Mucosa of descending colon (tissue), 3 donors: ENCODE measurements at regions not wholly inside any gene's neighbourhood (a gene's known extent, or its start where the extent isn't known, plus 50 kb on each side); places are given as distances from the start of the nearest gene placed in this dataset.

Experiments used
- ATAC-seq: fragments of 200-7000 bp; cut with Tn5 transposase; one replicate; pipeline ENCODE4 v1.9.1; 2020; ENCODE audit warnings: mild to moderate bottlenecking, moderate library complexity
- DNase-seq, 3 donors: peaks; one replicate each; pipeline ENCODE4 v3.0.0-alpha.2; 2020
- H3K36me3 ChIP-seq: fragments of 200-600 bp; one replicate; pipeline ENCODE4 v1.8.0; 2021; ENCODE audit warnings: low read depth, mild to moderate bottlenecking
- H3K4me1 ChIP-seq: fragments of 200-600 bp; one replicate; pipeline ENCODE4 v1.8.0; 2021; ENCODE audit warnings: low read depth, mild to moderate bottlenecking
- H3K4me3 ChIP-seq: fragments of 200-600 bp; one replicate; pipeline ENCODE4 v1.8.0; 2021; ENCODE audit warnings: mild to moderate bottlenecking
- H3K9me3 ChIP-seq: fragments of 200-600 bp; one replicate; pipeline ENCODE4 v1.8.0; 2021; ENCODE audit warnings: mild to moderate bottlenecking
- CTCF ChIP-seq: fragments of 200-600 bp; IDR thresholded peaks from one replicate; pipeline ENCODE4 v1.8.0; 2022; ENCODE audit warnings: antibody characterized with exemption, mild to moderate bottlenecking
- intact Hi-C, 2 donors: fragments of 100-400 bp; cut with DNase I in 1 of 2; cut with micrococcal nuclease in 1 of 2; formaldehyde crosslinking; loops; one replicate each; pipeline versions ENCODE4 v1.11.0 to v1.11.1; 2022; cut with DNase I, micrococcal nuclease
- donor health status: DM: no; HTN: no; CAD: no; lungs with moderate emphysema.
- donor health status: DM: no; HTN: no; CAD: no.
- donor health status: DM: no; HTN: yes; CAD: no.

- ATAC-seq, result no peak
- intact Hi-C loops, result no loop called here
- Histone ChIP-seq H3K4me3 (no peak overlapping the region), H3K9me3 (no peaks in the 10 kb centered on the region), H3K4me1 (no peaks in the 10 kb centered on the region), H3K36me3 (no peaks in the 10 kb centered on the region)
- TF ChIP-seq CTCF, result no peak
- no peak for DNase-seq
Observed at GRCh38 chr3:124174910-124175874, 183.3 kb upstream of the ROPN1 start.

- H3K9me3 ChIP-seq, result no peaks in the 10 kb centered on the region
- H3K4me3 ChIP-seq, result no peak overlapping the region
- no peaks in the 10 kb centered on the region for H3K4me1 ChIP-seq
- no peaks in the 10 kb centered on the region for H3K36me3 ChIP-seq
- intact Hi-C loops, result no loop called here
- no peak for ATAC-seq
- no peak for DNase-seq
- TF ChIP-seq CTCF, result no peak
Observed at GRCh38 chr3:124177071-124177470, 185.1 kb upstream of the ROPN1 start.

- DNase-seq (no peak), ATAC-seq (no peak)
- TF ChIP-seq CTCF, result no peak
- no peaks in the 10 kb centered on the region for H3K9me3 ChIP-seq
- no peaks in the 10 kb centered on the region for H3K4me1 ChIP-seq
- no peaks in the 10 kb centered on the region for H3K36me3 ChIP-seq
- no peak overlapping the region for H3K4me3 ChIP-seq
- intact Hi-C loops, result no loop called here
Observed at GRCh38 chr3:124178531-124178930, 186.6 kb upstream of the ROPN1 start.

GRCh38 chr3:124200407-124200806 lies 208.5 kb upstream of the ROPN1 start:
- H3K36me3 ChIP-seq, result no peaks in the 10 kb centered on the region
- DNase-seq (no peak), ATAC-seq (no peak)
- H3K4me3 ChIP-seq, result no peak overlapping the region
- H3K4me1 ChIP-seq, result peaks cover 8% of the 10 kb centered on the region
- H3K9me3 ChIP-seq, result no peaks in the 10 kb centered on the region
- intact Hi-C loops, result no loop called here
- TF ChIP-seq CTCF, result no peak

- Histone ChIP-seq H3K9me3 (no peaks in the 10 kb centered on the region), H3K36me3 (no peaks in the 10 kb centered on the region), H3K4me1 (peaks cover 8% of the 10 kb centered on the region), H3K4me3 (no peak overlapping the region)
- ATAC-seq (no peak), DNase-seq (no peak)
- TF ChIP-seq CTCF, result no peak
- intact Hi-C loops, result no loop called here
Observed at GRCh38 chr3:124201226-124201625, 209.3 kb upstream of the ROPN1 start.
